AG08395 (cell line): ENCODE measurements at regions not wholly inside any gene's neighbourhood (a gene's known extent, or its start where the extent isn't known, plus 50 kb on each side); places are given as distances from the start of the nearest gene placed in this dataset.

Experiments
- DNase-seq: peaks from one replicate; pipeline ENCODE4 v3.0.0; 2012; ENCODE audit warnings: mixed read lengths, low spot score

DNA sequence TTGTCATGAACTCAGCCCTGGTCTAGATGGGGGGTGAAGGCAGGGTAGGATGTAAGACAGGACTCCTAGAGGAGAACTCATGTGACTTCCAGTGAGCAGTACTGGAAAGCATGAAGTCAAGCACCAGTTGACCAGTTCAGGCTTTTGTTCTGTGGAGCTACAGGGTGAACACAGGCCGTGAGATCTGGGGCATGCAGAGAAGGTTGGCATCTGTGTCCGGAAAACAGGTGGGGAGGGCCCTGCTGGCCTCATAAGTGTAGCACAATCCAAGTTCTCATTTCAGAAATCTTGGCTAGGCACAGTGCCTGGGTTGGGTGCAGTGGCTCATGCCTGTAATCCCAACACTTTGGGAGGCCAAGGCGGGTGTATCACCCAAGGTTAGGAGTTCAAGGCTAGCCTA is 50.9 kb upstream of the SPATS2L start:
- DNase-seq = no peak
